GM12878 (cell line): ENCODE measurements at regions not wholly inside any gene's neighbourhood (a gene's known extent, or its start where the extent isn't known, plus 50 kb on each side); places are given as distances from the start of the nearest gene placed in this dataset.
"Not testable (repeated sequence)": the region's sequence is repeated elsewhere in the genome, so short reads cannot be mapped to it uniquely, and the experiment has no call there.

ENCODE experiments used
- CEBPB ChIP-seq, 2 experiments: fragments of 150-350 bp in 1 of 2; IDR thresholded peaks; 2 replicates each; pipeline ENCODE4 v1.6.1; 2012 to 2014; ENCODE audit warnings: low read depth in 2 of 2, low read length in 2 of 2, borderline replicate concordance in 1 of 2, inconsistent platforms in 1 of 2
- CTCF ChIP-seq, 3 experiments: IDR thresholded peaks in 2 of 3; conservative IDR thresholded peaks in 1 of 3; 2 replicates each; pipeline ENCODE4 v1.5.1; 2011; ENCODE audit warnings: low read depth in 3 of 3, low read length in 3 of 3, mild to moderate bottlenecking in 3 of 3, control low read depth in 2 of 3, moderate library complexity in 2 of 3, inconsistent platforms in 1 of 3, mixed read lengths in 1 of 3; ENCODE audit not compliant: control insufficient read depth in 2 of 3, insufficient read depth in 1 of 3; ENCODE audit errors: extremely low read depth in 1 of 3
- EZH2 ChIP-seq: IDR thresholded peaks from 2 replicates; pipeline ENCODE4 v1.6.1; 2012; ENCODE audit warnings: low read depth, mild to moderate bottlenecking, control low read depth, inconsistent platforms, low read length, borderline replicate concordance; ENCODE audit not compliant: control insufficient read depth
- MAX ChIP-seq: IDR thresholded peaks from 2 replicates; pipeline ENCODE4 v1.6.1; 2012; ENCODE audit warnings: low read depth, low read length, improper control_type of control experiment
- POLR2A ChIP-seq: IDR thresholded peaks from 2 replicates; pipeline ENCODE4 v1.6.1; 2011; ENCODE audit warnings: low read depth, mild to moderate bottlenecking, low read length
- POLR2AphosphoS5 ChIP-seq: IDR thresholded peaks from 2 replicates; pipeline ENCODE4 v1.6.1; 2011; ENCODE audit warnings: mild to moderate bottlenecking, low read length, inconsistent platforms
- ZBTB40 ChIP-seq: fragments of 450-650 bp; IDR thresholded peaks from 2 replicates; pipeline ENCODE4 v1.6.1; 2016; ENCODE audit warnings: mild to moderate bottlenecking, moderate library complexity, borderline replicate concordance
- TF ChIP-seq, protein P1 (sequence below): fragments of 150-350 bp; IDR thresholded peaks from 2 replicates; pipeline ENCODE4 v1.6.1; 2016; ENCODE audit warnings: low read depth, low read length

DNA sequence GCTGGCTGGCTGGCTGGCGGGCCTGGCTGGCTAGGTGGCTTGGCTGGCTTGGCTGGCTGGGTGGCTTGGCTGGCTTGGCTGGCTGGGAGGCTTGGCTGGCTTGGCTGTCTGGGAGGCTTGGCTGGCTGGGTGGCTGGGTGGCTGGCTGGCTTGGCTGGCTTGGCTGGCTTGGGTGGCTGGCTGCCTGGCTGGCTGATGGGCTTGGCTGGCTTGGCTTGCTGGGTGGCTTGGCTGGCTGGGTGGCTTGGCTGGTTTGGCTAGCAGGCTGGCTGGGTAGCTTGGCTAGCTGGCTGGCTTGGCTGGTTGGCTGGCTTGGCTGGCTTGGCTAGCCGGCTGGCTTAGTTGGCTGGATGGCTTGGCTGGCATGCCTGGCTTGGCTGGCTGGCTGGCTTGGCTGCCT, 2834.1 kb downstream of the RPIA start:
- not testable (repeated sequence) for TF ChIP-seq EZH2; CTCF (IDR thresholded peaks at IDR 0.05 in 2 of 3, conservative IDR thresholded peaks at IDR 0.05 in 1 of 3; ENCODE audit: control insufficient read depth in 2 of 3, extremely low read depth in 1 of 3, insufficient read depth in 1 of 3, low read depth in 3 of 3, low read length in 3 of 3); POLR2A; CEBPB (IDR thresholded peaks at IDR 0.05; ENCODE audit: borderline replicate concordance in 1 of 2, low read depth in 2 of 2, low read length in 2 of 2); POLR2AphosphoS5; ZBTB40; MAX
- TF ChIP-seq, protein P1, sequence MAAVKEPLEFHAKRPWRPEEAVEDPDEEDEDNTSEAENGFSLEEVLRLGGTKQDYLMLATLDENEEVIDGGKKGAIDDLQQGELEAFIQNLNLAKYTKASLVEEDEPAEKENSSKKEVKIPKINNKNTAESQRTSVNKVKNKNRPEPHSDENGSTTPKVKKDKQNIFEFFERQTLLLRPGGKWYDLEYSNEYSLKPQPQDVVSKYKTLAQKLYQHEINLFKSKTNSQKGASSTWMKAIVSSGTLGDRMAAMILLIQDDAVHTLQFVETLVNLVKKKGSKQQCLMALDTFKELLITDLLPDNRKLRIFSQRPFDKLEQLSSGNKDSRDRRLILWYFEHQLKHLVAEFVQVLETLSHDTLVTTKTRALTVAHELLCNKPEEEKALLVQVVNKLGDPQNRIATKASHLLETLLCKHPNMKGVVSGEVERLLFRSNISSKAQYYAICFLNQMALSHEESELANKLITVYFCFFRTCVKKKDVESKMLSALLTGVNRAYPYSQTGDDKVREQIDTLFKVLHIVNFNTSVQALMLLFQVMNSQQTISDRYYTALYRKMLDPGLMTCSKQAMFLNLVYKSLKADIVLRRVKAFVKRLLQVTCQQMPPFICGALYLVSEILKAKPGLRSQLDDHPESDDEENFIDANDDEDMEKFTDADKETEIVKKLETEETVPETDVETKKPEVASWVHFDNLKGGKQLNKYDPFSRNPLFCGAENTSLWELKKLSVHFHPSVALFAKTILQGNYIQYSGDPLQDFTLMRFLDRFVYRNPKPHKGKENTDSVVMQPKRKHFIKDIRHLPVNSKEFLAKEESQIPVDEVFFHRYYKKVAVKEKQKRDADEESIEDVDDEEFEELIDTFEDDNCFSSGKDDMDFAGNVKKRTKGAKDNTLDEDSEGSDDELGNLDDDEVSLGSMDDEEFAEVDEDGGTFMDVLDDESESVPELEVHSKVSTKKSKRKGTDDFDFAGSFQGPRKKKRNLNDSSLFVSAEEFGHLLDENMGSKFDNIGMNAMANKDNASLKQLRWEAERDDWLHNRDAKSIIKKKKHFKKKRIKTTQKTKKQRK = not testable (repeated sequence)
